ENCODE measurements at regions not wholly inside any gene's neighbourhood (a gene's known extent, or its start where the extent isn't known, plus 50 kb on each side); places are given as distances from the start of the nearest gene placed in this dataset.

DNA sequence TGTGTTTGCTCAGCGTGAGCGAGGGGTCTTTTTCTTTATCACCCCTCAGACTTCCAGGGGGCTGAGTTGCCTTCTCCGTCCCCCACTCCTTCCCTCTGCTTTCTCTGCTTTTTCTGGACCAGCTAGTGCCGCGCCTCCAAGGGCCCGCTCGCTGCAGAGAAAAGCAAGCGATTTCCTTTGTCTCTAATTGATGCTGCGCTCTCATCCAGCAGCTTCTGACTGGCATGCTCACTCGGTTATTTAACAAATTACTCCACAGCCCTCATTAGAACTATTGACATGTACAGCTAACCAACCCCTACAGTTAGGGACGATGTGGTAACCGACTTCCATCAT lies 288.0 kb downstream of the ELAVL2 start:
- Histone ChIP-seq H3K27me3 (no peaks in the 10 kb centered on the region), H3K4me1 (peaks cover 3% of the 10 kb centered on the region in 2 donors), H3K27ac (no peak overlapping the region), H3K36me3 (no peaks in the 10 kb centered on the region), H3K4me3 (peak overlapping the region; percentile 36 to 64 (median 42)), H3K9me3 (no peaks in the 10 kb centered on the region)
- TF ChIP-seq POLR2A (IDR thresholded peaks at IDR 0.05): no peak
- TF ChIP-seq, protein P1, sequence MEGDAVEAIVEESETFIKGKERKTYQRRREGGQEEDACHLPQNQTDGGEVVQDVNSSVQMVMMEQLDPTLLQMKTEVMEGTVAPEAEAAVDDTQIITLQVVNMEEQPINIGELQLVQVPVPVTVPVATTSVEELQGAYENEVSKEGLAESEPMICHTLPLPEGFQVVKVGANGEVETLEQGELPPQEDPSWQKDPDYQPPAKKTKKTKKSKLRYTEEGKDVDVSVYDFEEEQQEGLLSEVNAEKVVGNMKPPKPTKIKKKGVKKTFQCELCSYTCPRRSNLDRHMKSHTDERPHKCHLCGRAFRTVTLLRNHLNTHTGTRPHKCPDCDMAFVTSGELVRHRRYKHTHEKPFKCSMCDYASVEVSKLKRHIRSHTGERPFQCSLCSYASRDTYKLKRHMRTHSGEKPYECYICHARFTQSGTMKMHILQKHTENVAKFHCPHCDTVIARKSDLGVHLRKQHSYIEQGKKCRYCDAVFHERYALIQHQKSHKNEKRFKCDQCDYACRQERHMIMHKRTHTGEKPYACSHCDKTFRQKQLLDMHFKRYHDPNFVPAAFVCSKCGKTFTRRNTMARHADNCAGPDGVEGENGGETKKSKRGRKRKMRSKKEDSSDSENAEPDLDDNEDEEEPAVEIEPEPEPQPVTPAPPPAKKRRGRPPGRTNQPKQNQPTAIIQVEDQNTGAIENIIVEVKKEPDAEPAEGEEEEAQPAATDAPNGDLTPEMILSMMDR (IDR thresholded peaks at IDR 0.05 in 4 of 5, conservative IDR thresholded peaks at IDR 0.05 in 1 of 5): no peak
- in situ Hi-C loops (cut with MboI; ENCODE audit: low sequenced_read_pairs in 4 of 4): no loop called here
- DNase-seq: no peak
- intact Hi-C loops (cut with DNase I; ENCODE audit: low total_unique reads): no loop called here
- ATAC-seq: no peak

- H3K27ac ChIP-seq: no peak overlapping the region
- H3K4me3 ChIP-seq: peak overlapping the region in 1 of 4 donors; percentile 64
- intact Hi-C loops (cut with DNase I; ENCODE audit: low total_unique reads) (no loop called here), in situ Hi-C loops (cut with MboI; ENCODE audit: low sequenced_read_pairs in 4 of 4) (no loop called here)
- no peak for DNase-seq
- TF ChIP-seq, protein P1 (IDR thresholded peaks at IDR 0.05 in 4 of 5, conservative IDR thresholded peaks at IDR 0.05 in 1 of 5): no peak
- TF ChIP-seq POLR2A (IDR thresholded peaks at IDR 0.05): no peak
- H3K27me3 ChIP-seq: no peaks in the 10 kb centered on the region
- peaks cover 3% of the 10 kb centered on the region in 2 donors for H3K4me1 ChIP-seq
- H3K9me3 ChIP-seq: no peaks in the 10 kb centered on the region
- H3K36me3 ChIP-seq: no peaks in the 10 kb centered on the region
- ATAC-seq: no peak
Measured at GRCh38 chr9:23538461-23539003, 287.5 kb downstream of the ELAVL2 start.

DNA sequence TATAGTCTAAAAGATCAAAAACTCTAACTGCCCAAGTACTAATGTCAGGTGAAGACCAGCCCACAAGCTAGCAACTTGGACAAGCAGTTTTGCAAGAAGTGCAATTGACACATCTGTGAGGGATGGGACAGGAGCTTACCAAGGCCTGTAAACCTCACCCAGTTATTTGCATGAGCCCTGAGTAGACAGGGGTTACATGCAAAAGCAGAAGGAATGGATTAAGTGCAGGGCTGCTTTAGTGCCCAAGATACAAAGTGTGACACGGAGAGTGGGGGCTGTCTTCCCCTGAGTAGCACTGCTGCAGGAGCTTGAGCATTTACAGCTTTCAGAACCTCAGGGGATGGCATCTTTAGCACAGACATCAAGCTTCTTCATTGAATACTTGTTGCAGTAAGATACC lies 286.7 kb downstream of the ELAVL2 start:
- H3K27me3 ChIP-seq: no peaks in the 10 kb centered on the region
- in situ Hi-C loops (cut with MboI; ENCODE audit: low sequenced_read_pairs in 4 of 4) (no loop called here), intact Hi-C loops (cut with DNase I; ENCODE audit: low total_unique reads) (no loop called here)
- DNase-seq (no peak), ATAC-seq (no peak)
- TF ChIP-seq, protein P1 (IDR thresholded peaks at IDR 0.05 in 4 of 5, conservative IDR thresholded peaks at IDR 0.05 in 1 of 5): no peak
- no peak for TF ChIP-seq POLR2A (IDR thresholded peaks at IDR 0.05)
- no peaks in the 10 kb centered on the region for H3K36me3 ChIP-seq
- no peak overlapping the region for H3K4me3 ChIP-seq
- no peaks in the 10 kb centered on the region for H3K9me3 ChIP-seq
- H3K27ac ChIP-seq: no peak overlapping the region
- H3K4me1 ChIP-seq: peaks cover 3% of the 10 kb centered on the region in 2 donors

DNA sequence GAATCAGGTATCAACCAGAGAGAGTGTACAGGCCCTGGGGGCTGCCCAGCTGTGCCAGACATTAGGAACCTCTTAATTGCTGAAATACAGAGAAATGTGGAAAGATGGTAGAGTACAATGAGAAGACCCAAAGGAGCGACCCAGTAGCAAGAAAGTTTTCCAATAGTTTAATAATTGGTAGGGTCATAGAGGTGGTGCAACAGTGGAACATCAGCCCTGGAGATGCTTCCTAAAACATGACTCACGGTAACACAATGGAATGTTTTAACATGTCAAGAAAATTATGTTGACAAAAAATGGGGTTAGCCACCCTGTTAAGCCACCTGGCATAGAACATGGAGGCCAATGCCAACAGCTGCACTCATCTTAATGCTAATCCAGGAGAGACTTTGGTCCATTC lies 284.1 kb downstream of the ELAVL2 start:
- Histone ChIP-seq H3K27me3 (no peaks in the 10 kb centered on the region), H3K27ac (no peak overlapping the region), H3K4me3 (no peak overlapping the region), H3K4me1 (peaks cover 0 to 3% of the 10 kb centered on the region in 2 donors), H3K36me3 (no peaks in the 10 kb centered on the region), H3K9me3 (no peaks in the 10 kb centered on the region)
- in situ Hi-C loops (cut with MboI; ENCODE audit: low sequenced_read_pairs in 4 of 4) (no loop called here), intact Hi-C loops (cut with DNase I; ENCODE audit: low total_unique reads) (no loop called here)
- no peak for ATAC-seq
- no peak for TF ChIP-seq POLR2A (IDR thresholded peaks at IDR 0.05)
- TF ChIP-seq, protein P1 (IDR thresholded peaks at IDR 0.05 in 4 of 5, conservative IDR thresholded peaks at IDR 0.05 in 1 of 5): no peak
- DNase-seq: no peak

DNA sequence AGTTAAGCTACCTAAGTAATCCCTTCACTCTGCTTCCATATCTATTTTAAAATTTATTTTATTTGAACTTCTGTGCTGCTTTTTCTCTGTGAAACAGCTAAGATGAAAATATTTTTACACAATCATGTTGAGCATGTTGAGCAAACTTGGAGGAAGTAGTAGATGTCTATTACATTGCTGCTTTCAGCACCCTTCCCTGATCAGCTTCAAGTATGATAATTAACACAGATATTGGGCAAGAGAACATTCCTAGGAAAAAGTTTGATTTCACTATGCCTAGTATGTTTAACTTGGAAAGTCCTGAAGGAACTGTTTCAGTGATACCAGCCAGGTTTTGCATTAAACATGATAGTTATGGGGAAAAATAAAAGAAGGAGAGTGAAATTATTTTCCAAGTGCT lies 283.6 kb downstream of the ELAVL2 start:
- H3K27me3 ChIP-seq: no peaks in the 10 kb centered on the region
- no peaks in the 10 kb centered on the region for H3K9me3 ChIP-seq
- peaks cover 0 to 3% of the 10 kb centered on the region in 2 donors for H3K4me1 ChIP-seq
- intact Hi-C loops (cut with DNase I; ENCODE audit: low total_unique reads): no loop called here
- in situ Hi-C loops (cut with MboI; ENCODE audit: low sequenced_read_pairs in 4 of 4): no loop called here
- no peak overlapping the region for H3K27ac ChIP-seq
- no peak for TF ChIP-seq POLR2A (IDR thresholded peaks at IDR 0.05)
- TF ChIP-seq, protein P1 (IDR thresholded peaks at IDR 0.05 in 4 of 5, conservative IDR thresholded peaks at IDR 0.05 in 1 of 5): no peak
- no peaks in the 10 kb centered on the region for H3K36me3 ChIP-seq
- ATAC-seq (no peak), DNase-seq (no peak)
- H3K4me3 ChIP-seq: no peak overlapping the region

All from gastrocnemius medialis (tissue), 4 donors.